Hepatocyte (in vitro differentiated cells): ENCODE measurements at regions not wholly inside any gene's neighbourhood (a gene's known extent, or its start where the extent isn't known, plus 50 kb on each side); places are given as distances from the start of the nearest gene placed in this dataset.

Experiments
- DNase-seq: peaks from one replicate; pipeline ENCODE4 v3.0.0-alpha.2; 2016; ENCODE audit warnings: low spot score
- H2AFZ ChIP-seq: fragments of 200-600 bp; sonication (generic); 2 replicates; pipeline ENCODE4 v1.6.0; 2016; ENCODE audit warnings: antibody characterized with exemption, mild to moderate bottlenecking
- H3K27ac ChIP-seq: fragments of 200-600 bp; sonication (generic); 2 replicates; pipeline ENCODE4 v1.5.1; 2016; ENCODE audit warnings: mild to moderate bottlenecking
- H3K27me3 ChIP-seq: fragments of 200-600 bp; sonication (generic); 2 replicates; pipeline ENCODE4 v1.6.1; 2016
- H3K36me3 ChIP-seq: fragments of 200-600 bp; sonication (generic); replicated peaks from 2 replicates; pipeline ENCODE4 v1.5.1; 2016; ENCODE audit warnings: low read depth; ENCODE audit not compliant: insufficient read depth
- H3K4me1 ChIP-seq: fragments of 200-600 bp; sonication (generic); 2 replicates; pipeline ENCODE4 v1.5.1; 2016; ENCODE audit warnings: mild to moderate bottlenecking, moderate library complexity; ENCODE audit not compliant: insufficient read depth
- H3K4me2 ChIP-seq: fragments of 200-600 bp; sonication (generic); 2 replicates; pipeline ENCODE4 v1.6.0; 2016
- H3K4me3 ChIP-seq: fragments of 200-600 bp; sonication (generic); 2 replicates; pipeline ENCODE4 v1.5.1; 2016; ENCODE audit warnings: mild to moderate bottlenecking
- H3K79me2 ChIP-seq: fragments of 200-600 bp; sonication (generic); 2 replicates; pipeline ENCODE4 v1.6.0; 2017; ENCODE audit warnings: mild to moderate bottlenecking
- H3K9me2 ChIP-seq: fragments of 200-600 bp; sonication (generic); replicated peaks from 2 replicates; pipeline ENCODE4 v1.6.0; 2017; ENCODE audit warnings: mild to moderate bottlenecking; ENCODE audit not compliant: insufficient read depth
- H3K9me3 ChIP-seq: fragments of 200-600 bp; sonication (generic); 2 replicates; pipeline ENCODE4 v1.5.1; 2016; ENCODE audit warnings: low read depth, mild to moderate bottlenecking
- H4K20me1 ChIP-seq: fragments of 200-600 bp; sonication (generic); 2 replicates; pipeline ENCODE4 v1.6.0; 2016; ENCODE audit warnings: mild to moderate bottlenecking; ENCODE audit not compliant: insufficient read depth, poor library complexity, severe bottlenecking
- CTCF ChIP-seq: fragments of 200-600 bp; sonication (generic); IDR thresholded peaks from 2 replicates; pipeline ENCODE4 v1.5.1; 2016; ENCODE audit warnings: antibody characterized with exemption, mild to moderate bottlenecking; ENCODE audit not compliant: poor library complexity
- EZH2 ChIP-seq: fragments of 200-600 bp; sonication (generic); IDR thresholded peaks from 2 replicates; pipeline ENCODE4 v1.6.1; 2016; ENCODE audit warnings: antibody characterized with exemption, mild to moderate bottlenecking, borderline replicate concordance
- EZH2phosphoT487 ChIP-seq: fragments of 200-600 bp; sonication (generic); IDR thresholded peaks from one replicate; pipeline ENCODE4 v1.6.1; 2018; ENCODE audit warnings: antibody characterized with exemption, mild to moderate bottlenecking, low read depth, moderate library complexity; ENCODE audit not compliant: unreplicated experiment, severe bottlenecking
- WGBS: methylation state at CpG from one replicate; pipeline ENCODE4 v1.1.6; 2016; ENCODE audit warnings: low lambda C conversion rate; ENCODE audit errors: missing lambda C conversion rate; 5-methylcytosine and 5-hydroxymethylcytosine counted together

GRCh38 chr3:193129607-193130006, 111.4 kb upstream of the PLAAT1 start:
- Histone ChIP-seq H2AFZ (no peak overlapping the region), H3K4me2 (no peak overlapping the region), H3K27me3 (peaks cover 9% of the 10 kb centered on the region), H3K9me3 (no peaks in the 10 kb centered on the region), H3K9me2 (no peaks in the 10 kb centered on the region), H3K79me2 (no peaks in the 10 kb centered on the region), H3K27ac (no peak overlapping the region), H4K20me1 (no peaks in the 10 kb centered on the region), H3K4me1 (peaks cover 4% of the 10 kb centered on the region), H3K4me3 (no peak overlapping the region), H3K36me3 (no peaks in the 10 kb centered on the region)
- DNase-seq: no peak
- WGBS: 64% methylated on average over 4 of the region's 4 CpGs
- TF ChIP-seq EZH2 (no peak), CTCF (peak; percentile 37), EZH2phosphoT487 (no peak)

- Histone ChIP-seq H3K27ac (no peak overlapping the region), H2AFZ (no peak overlapping the region), H3K4me2 (no peak overlapping the region), H3K36me3 (no peaks in the 10 kb centered on the region), H3K4me1 (peaks cover 4% of the 10 kb centered on the region), H3K79me2 (no peaks in the 10 kb centered on the region), H4K20me1 (no peaks in the 10 kb centered on the region), H3K27me3 (peaks cover 9% of the 10 kb centered on the region), H3K9me2 (no peaks in the 10 kb centered on the region), H3K9me3 (no peaks in the 10 kb centered on the region), H3K4me3 (no peak overlapping the region)
- no peak for TF ChIP-seq CTCF
- TF ChIP-seq EZH2phosphoT487: no peak
- TF ChIP-seq EZH2: no peak
- 91% methylated on average over 4 of the region's 4 CpGs for WGBS
- DNase-seq: no peak
Observed at GRCh38 chr3:193130576-193130975, 110.4 kb upstream of the PLAAT1 start.

GRCh38 chr3:193132241-193132640, 108.8 kb upstream of the PLAAT1 start:
- Histone ChIP-seq H3K27me3 (no peaks in the 10 kb centered on the region), H3K79me2 (no peaks in the 10 kb centered on the region), H3K4me1 (peaks cover 4% of the 10 kb centered on the region), H3K9me3 (no peaks in the 10 kb centered on the region), H4K20me1 (no peaks in the 10 kb centered on the region), H3K9me2 (no peaks in the 10 kb centered on the region), H3K27ac (no peak overlapping the region), H3K4me3 (no peak overlapping the region), H3K36me3 (no peaks in the 10 kb centered on the region), H2AFZ (no peak overlapping the region), H3K4me2 (no peak overlapping the region)
- 33% methylated on average over 2 of the region's 2 CpGs for WGBS
- TF ChIP-seq EZH2phosphoT487 (no peak), CTCF (no peak), EZH2 (no peak)
- DNase-seq: no peak

- Histone ChIP-seq H3K9me3 (no peaks in the 10 kb centered on the region), H3K27ac (no peak overlapping the region), H3K36me3 (no peaks in the 10 kb centered on the region), H3K4me1 (peaks cover 4% of the 10 kb centered on the region), H3K4me3 (no peak overlapping the region), H3K4me2 (no peak overlapping the region), H3K27me3 (no peaks in the 10 kb centered on the region), H4K20me1 (no peaks in the 10 kb centered on the region), H3K9me2 (no peaks in the 10 kb centered on the region), H2AFZ (no peak overlapping the region), H3K79me2 (no peaks in the 10 kb centered on the region)
- WGBS: 72% methylated on average over 4 of the region's 4 CpGs
- TF ChIP-seq EZH2 (no peak), EZH2phosphoT487 (no peak), CTCF (no peak)
- DNase-seq: no peak
Observed at GRCh38 chr3:193132964-193133363, 108.1 kb upstream of the PLAAT1 start.
